ENCODE measurements at regions not wholly inside any gene's neighbourhood (a gene's known extent, or its start where the extent isn't known, plus 50 kb on each side); places are given as distances from the start of the nearest gene placed in this dataset.

DNA sequence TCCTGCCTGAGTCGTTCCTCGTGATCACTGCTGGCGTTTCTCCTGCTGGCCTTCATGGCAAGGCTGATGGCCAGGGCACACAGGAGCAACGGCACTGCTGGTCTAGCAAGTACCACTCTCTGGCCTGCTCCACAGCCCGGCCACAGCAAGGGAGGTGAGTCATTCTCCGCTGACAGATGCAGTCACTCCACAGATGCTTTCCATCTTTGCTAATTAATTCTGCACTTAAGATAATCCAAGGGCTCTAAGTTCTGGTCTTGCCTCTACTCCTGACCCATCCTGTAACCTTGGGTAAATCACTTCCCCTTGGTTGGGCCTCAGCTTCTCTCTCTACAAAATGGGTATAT, 244.4 kb downstream of the RPS24 start:
- DNase-seq = no peak

DNA sequence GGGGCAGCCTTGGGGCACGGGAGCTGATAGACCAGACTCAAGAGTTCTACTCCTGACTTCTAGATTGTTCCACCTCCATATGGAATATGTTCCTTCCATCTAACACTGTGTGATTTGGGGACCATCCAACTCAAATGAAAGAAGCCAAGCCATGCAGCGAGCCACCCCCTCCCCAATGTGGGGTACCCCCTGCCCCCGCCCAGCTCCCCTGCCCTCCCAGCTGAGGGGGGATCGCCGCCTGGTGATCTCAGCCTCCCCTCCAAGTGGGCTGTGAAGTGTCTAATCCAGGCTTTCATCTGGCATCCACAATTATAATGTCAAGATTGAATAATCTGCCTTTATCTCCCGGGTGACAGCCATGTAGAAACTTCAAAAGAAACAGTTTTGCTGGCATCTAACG, 246.1 kb downstream of the RPS24 start:
- DNase-seq = no peak

DNA sequence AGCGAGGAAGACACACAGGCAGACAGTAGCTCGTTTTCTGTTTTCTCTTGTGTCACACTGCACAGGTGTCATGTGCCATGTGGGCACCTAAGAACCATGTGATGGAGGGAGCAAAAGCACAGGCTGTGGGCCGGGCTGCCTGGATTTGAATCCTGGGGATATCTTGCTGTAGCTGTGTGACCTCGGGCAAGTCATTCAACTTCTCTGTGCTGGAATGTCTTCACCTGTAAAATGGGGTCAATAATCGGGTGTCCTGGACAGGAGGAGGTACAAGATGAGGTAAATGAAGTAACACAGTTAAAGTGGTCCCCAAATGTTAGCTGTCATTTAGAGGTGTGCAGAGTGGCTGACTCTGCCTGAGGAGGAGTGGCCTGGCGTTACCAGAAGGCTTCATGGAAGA, 246.9 kb downstream of the RPS24 start:
- no peak for DNase-seq

DNA sequence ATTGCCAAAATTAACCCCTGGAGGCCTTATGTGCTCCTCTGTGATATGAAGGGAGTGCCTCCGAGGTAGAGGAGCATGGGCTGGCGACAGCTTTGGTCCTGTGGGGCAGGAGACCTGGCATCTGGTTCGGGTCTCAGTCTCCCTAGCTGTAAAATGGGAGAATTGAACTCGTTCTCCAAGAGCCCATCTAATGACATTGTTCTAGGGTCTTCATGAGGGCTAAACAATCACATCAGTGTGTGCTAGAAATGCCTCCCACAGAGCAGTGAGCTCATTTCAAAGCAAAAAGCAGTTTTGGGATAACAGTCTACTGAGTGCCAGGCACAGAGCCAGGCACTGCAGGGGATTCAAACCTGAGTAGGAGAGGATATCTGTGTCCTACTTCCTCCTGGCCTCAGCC, 248.0 kb downstream of the RPS24 start:
- DNase-seq = no peak

DNA sequence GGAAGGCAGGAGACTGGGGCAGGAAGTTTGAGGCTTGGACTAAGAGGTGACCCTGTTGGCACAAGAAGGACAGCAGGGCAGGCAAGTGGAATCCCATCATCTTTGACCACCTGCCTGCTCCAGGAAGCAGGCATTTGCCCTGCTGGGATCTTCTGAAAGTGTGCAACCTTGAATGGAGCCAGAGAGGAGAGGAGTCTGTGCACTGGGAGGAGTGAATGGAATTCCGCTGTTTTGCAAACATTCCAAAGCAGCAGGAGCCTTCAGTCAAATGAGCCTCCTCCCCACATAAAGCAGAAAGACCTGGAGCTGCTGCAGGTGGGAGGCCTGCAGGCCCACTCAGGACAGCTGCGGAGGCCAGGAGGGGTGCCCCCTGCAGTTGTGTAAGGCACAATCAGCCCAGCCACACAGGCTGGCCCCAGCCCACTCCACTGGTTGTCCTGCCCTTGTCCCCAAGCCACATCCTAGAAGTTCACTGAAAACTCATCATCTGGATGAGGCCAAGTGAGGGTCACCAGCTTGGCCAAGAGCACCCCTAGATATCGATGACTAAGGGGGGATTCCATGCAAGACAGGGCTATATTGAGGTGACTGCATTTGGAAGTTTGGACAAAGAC, 249.5 kb downstream of the RPS24 start:
- no peak for DNase-seq

DNA sequence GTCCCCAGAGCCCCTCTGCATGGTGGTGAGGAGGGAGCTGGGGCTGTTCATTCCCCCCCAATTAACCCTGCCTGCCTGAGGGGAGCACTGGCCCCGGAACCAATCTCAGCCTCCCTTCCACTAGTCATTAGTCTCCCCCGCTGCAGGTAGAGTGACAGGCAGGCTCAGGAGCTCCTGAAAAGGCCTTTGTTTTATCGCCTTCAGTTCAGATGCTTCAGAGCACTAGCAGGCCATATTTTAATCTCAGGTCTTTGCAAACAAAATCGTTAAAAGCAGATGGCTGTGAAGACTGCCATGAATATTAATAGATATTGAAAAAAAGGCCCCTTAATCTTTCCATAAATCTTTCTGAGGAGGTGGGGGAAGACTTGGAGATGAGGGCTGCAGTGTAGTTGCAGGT, 250.7 kb downstream of the RPS24 start:
- DNase-seq = no peak

DNA sequence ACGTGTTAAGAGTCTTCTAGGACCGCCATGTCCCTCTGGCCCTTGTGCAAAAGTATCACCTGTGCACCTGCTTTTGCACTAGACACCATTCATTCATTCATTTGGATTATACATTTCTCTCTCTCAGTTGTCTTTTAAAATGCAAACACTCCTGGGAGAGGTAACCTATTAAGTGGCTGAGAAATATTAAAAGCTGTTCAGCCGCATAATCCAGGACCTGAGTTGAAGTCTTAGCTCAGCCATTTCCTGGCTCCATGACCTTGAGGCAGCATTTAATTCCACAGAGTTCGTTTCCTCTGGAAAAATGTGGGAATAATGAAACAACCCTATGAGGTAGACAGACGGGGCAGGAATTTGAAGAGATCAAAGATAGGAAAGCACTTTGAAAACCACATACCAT, 251.6 kb downstream of the RPS24 start:
- no peak for DNase-seq

DNA sequence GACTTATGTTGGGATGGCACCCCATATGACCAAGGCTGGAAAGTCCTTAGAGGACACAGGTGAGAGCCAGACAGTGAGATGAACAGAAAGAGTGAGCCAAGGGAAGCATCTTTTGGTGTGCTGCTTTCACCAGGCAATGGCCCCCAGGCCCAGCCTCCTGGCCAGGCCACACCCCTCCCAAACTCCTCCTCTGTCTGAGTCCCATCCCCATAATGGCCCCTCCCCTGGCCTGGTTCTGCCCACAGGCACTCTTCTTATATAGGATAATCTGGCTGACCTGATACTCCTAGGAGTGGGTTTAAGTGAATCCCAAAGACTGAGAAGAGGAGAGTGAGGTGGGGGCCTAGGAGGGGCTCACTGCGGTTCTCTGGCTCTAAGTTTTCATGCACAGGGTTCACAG, 252.5 kb downstream of the RPS24 start:
- no peak for DNase-seq

DNA sequence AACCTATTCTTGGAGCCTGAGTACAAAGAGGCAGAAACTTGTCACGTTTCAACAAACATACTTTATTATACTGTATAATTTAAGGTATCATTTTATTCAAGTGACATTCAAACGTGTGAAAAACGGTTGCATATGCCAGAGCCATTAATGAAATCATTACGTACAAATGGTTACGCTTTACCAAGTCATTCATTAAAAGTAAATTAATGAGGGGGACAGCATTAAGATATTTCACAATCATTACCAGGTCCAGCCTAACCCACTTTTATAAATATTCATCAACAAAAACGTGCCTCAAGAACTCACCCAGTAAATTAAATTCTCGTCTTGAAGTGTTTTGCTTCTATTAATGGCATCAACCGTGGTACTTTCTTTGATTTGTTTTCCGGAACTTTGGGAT, 253.0 kb downstream of the RPS24 start:
- DNase-seq = no peak

DNA sequence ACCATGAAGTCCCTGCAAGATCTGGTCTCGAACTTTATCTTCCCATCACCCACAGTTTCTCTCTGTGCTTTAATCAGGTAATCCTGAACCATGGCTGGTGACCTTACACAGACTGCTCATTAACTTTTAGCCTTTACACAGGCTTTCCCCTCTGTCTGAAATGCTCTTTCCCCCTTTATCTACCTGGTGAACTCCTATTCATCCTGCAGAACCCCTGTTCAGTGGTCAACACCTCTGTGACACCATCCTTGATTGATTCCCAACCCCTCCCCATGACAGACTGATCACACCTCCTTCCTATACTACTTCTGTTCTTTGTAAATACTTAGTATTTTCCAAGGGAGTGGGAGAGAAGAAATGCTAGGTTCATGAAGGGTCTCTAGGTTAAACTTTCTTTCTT, 254.0 kb downstream of the RPS24 start:
- DNase-seq = no peak

DNA sequence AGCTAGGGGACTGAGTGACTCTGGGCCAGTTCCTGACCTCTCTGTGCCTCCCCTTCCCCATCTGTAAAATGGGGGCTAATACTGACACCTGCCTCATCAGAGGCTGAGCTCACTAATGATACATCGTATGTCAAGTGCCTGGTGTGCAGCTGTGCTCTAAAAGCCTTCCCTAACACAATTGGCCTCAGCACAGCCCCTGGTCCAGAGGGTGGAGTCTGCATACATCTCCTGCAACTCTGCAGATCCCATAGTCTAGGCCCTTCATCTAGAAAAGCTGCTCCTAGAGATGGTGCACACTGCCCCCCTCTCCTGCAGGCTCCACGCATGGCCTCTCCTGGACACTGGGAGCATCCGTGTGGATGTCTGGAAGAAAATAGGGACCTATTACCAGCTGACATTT, 255.0 kb downstream of the RPS24 start:
- DNase-seq = no peak

DNA sequence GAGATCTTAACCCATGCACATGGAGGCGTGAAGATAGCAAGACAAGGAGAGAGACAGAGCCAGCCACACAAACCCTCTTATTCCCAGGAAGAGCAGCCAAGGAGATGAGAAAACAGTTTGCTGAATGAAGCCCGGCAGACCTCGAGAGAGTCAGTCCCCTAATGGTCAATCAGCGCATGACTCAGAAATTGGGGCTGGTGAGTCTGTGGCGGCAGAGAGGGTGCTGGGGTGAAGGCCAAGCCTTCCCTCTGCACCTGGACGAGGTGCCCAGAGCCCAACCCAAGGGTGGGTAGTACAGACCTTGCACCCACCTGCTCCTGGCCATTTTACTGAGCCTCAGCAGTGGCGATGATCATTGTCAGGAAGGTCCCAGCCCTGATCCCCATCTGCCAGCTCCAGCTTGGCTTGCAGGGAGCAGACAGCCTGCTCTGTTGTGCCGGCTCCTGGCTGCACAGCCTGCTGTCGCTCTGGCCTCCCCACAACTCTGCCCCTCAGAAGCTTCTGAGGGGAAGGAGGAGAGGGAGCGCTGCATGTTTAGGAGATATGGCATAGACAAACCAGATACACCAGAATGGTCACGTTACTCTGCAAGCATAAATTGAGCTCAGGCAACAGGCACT, 256.6 kb downstream of the RPS24 start:
- no peak for DNase-seq

DNA sequence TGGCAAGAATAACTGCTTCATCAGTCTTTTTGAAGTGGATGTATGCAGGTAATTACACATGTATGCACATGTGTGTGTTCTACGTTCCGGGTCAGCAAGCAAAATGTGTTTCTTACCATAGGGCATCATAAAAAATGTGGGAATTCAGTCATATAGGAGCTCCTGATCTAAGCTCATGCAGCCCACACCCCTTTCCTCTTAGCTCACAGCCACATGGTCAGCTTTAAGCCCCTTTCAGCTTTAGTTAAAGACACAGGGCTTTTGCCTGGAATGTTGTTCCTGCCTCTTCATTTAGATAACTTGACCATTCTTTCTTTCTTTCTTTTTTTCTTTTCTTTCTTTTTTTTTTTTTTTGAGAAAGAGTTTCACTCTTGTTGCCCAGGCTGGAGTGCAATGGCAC, 258.1 kb downstream of the RPS24 start:
- no peak for DNase-seq

DNA sequence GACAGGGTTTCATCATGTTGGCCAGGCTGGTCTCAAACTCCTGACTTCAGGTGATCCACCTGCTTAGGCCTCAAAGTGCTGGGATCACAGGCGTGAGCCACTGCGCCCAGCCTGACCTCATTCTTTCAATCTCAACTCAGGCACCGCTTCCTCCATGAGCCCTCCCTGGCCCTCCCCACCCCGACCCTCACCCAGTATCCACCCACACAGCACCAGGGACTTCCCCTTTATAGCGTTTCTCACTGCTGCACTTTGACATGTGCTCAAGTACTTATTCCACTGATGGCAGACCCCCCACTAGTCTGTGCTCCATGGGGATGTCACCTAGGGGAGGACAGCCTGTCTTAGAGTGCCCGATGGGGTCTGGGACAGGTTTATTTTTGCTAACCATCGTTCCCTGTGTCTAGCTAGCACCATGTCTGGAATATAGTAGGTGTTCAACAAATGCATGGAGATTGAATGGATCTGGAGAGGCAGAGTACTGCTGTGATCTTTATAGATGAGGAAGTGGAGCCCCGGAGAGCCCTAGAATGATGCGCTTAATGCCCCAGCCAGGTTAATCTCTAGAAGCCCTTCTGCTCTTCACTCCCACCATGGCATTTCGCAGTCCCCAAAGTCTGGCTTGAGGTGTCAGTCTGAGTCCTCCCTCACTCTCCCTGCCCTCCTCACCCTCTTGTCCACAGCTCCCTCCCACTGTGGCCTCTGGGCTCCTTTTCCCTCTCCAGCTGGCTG, 258.8 kb downstream of the RPS24 start:
- DNase-seq = no peak

DNA sequence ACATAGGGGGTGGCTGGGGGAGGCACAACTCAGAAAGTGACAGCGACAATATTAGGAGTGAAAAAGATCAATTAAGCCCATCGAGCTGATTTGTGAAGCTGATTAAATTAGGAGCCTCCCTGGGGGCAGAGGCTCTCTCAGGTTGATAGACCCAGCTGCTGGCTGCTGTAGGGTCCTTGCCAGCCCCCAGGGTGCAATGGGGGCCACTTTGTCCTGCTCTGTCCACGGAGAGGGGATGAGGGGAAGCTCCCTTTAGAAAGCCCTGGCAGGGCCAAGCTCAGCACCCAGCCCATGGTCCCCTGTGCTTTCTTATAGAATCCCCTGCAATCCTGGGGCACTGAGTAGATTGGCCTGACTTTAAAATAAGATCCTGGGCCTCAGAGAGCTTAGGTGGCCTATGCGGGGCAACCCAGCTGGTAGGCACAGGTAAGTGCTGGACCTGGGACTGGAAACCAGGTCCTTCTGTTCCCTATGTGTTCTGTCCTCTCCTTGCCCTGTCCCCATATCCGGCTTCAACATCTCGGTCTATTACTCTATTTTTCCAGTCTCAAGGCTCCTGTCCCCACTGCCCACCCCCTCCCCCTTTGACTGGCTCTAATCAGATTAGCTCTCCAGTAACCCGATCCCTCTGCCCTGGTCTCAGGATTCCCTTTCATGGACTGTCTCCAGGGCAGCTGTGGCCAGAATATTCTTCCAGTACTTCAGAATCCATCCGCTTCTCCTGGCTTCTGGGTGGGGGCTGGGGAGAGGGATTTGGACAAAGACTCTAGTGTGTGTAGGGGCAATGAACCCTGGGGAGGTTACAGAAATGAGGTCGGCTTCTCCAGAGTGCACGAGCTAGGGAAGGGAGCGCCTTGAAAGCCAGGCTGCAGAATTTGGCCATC, 259.6 kb downstream of the RPS24 start:
- no peak for DNase-seq

DNA sequence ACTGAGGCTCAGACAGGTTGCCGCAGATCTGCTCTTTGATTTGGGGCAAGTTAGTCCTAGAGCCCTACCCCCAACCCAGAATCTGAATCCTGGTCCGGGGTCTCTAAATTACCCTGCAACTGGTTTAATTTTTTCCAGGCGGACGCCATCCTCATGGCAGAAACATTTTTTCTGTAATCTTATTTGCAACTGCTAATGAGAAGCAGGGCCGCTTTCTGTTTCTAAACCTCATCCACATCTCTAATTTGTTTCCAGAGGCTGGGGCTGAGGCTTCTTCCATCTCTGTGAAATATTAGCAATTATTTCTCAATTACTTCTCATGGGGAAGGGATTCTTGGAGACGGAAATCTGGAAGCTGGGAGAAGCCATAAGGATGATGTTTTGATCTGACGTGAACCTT, 261.6 kb downstream of the RPS24 start:
- DNase-seq = no peak

DNA sequence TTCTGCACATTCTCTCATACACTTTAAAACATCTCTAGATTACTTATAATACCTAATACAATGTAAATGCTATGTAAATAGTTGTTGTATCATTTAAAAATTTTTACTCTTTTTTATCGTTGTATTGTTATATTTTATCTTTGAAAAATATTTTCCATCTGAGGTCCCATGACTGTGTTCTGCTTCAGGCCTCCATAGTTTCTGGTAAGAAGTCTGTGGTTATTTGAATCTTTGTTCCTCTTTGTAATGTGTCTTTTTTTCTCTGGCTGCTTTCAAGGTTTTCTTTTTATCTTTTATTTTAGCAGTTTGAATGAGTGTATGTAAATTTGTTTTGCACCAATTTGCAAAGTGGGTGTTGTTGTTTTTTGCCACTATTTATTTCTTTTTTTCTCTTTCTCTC, 263.1 kb downstream of the RPS24 start:
- DNase-seq = no peak

DNA sequence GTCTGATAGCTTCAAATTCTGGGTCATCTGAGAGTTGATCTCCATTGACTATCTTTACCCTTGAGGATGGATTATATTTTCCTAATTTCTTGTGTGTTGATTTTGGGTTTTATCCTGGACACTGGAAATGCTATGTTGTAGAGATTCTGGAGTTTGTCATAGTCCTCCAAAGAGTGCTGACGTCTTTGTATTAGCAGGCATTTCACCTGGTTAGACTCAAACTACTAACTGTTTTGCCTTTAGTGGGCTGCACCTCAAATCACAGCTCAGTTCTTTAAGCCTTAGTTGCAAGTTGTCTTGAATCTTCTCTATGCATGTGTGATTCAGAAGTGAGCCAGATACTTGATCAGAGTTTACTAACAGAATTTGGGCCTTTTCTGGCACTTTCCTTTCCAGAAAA, 264.3 kb downstream of the RPS24 start:
- no peak for DNase-seq

DNA sequence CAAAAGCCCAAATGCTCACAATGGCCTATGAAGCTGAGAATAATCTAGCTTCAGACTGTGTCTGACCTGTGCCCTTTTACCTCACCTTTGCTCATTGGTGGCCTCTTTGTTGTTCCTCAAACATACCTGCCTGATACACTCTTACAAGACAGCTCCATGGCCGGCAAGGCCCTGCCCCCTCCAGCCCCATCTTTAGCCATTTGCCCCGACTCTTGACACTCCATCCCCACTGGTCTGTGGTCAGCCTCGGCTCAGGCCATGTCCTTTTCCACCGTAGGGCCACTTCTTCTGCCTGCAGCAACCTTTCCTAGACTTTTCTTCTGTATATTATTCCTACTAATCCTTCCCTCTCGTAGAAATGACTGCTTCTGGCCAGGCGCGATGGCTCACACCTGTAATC, 265.2 kb downstream of the RPS24 start:
- DNase-seq = no peak

DNA sequence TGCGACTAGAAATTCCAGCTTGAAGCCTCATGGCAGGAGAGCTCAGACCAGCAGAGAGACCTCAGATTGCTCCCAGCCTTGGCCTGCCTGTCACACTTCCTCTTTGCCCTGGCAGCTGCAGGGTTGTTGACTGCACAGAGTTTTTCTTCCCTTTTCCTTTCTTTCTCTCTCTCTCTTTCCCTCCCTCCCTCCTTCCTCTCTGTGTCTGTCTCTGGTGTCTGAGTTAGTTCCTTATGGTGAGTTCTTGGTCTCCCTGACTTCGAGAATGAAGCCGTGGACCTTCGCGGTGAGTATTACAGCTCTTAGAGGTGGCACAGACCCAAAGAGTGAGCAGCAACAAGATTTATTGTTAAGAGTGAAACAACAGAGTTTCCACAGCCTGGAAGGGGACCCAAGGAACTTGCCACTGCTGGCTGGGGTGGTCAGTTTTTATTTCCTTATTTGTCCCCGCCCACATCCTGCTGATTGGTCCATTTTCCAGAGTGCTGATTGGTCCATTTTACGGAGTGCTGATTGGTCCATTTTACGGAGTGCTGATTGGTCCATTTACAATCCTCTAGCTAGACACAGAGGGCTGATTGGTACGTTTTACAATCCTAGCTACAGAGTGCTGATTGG, 266.3 kb downstream of the RPS24 start:
- no peak for DNase-seq

DNA sequence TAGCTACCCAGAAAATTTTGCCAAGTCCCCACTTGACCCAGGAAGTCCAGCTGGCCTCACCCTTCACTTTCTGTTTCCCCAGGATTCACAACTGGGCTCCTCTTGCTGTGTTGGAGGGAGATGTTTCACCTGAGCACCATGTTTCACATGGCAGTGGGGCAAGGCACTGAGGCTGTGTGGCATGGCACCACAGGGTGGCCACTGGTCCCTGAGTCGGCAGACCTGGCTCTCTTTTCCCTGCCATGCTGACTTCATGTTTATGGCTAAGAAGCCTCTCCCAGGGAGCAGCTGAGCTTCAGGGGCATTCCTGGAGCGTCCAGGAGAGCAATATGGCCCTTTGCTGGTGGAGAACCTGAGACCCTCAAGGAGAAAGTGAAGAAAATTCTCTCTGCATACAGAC, 266.9 kb downstream of the RPS24 start:
- DNase-seq = no peak

DNA sequence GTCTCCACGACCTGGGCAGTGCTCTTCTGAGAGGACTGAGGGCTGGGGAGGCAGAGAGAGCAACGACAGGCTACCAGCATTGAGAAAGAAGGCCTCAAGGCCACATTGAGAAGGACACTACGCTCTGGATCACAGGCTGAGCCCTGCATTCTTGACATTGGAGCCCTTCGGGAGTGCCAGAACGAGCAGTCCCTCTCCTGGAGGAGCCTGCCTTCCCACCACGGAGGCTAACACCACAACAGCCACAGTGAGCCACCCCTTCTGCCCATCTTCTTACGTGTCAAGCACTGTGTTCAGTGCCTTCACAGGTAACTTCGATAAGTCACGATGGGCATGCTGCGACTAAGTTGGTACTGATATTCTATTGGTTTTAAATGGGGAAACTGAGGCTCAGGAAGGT, 267.8 kb downstream of the RPS24 start:
- DNase-seq = no peak

All from stimulated activated naive CD4-positive, alpha-beta T cell treated with Interleukin-2 at 50 U/mL for 16 hours (primary cell).